Panc1 (cell line): ENCODE measurements at regions not wholly inside any gene's neighbourhood (a gene's known extent, or its start where the extent isn't known, plus 50 kb on each side); places are given as distances from the start of the nearest gene placed in this dataset.

ENCODE experiments used
- ATAC-seq: fragments of 200-7000 bp; cut with Tn5 transposase; 2 replicates; pipeline ENCODE4 v1.9.1; 2020; ENCODE audit warnings: mild to moderate bottlenecking, moderate library complexity
- BruUV-seq: library from RNA; stranded (reverse); fragments of 400-500 nt; replicated peaks from 2 replicates; lab custom pipeline; 2021; lab: Mats Ljungman, UMichigan
- CTCF ChIA-PET: fragments of 300-600 bp; sonication (Branson Sonifier 250); formaldehyde crosslinking; loops from one replicate; lab custom pipeline; 2022; ENCODE audit warnings: antibody characterized with exemption; lab: Charles Lee
- POLR2A ChIA-PET: fragments of 300-600 bp; sonication (Branson Sonifier 250); formaldehyde crosslinking; loops from one replicate; lab custom pipeline; 2022; ENCODE audit warnings: antibody characterized with exemption; lab: Charles Lee
- DNase-seq: peaks from one replicate; pipeline ENCODE4 v3.0.0-alpha.2; 2010; ENCODE audit warnings: low read depth, low spot score
- H3K27ac ChIP-seq: 2 replicates; pipeline ENCODE4 v1.5.1; 2011; ENCODE audit warnings: mild to moderate bottlenecking, low read length, inconsistent platforms
- H3K27me3 ChIP-seq: fragments of 200-500 bp; sonication (Bioruptor generic); 2 replicates; pipeline ENCODE4 v1.6.0; 2014; ENCODE audit warnings: low read length, inconsistent platforms; ENCODE audit not compliant: control insufficient read depth, insufficient read depth
- H3K36me3 ChIP-seq: fragments of 200-500 bp; sonication (Bioruptor generic); 2 replicates; pipeline ENCODE4 v1.5.1; 2014; ENCODE audit warnings: inconsistent platforms, mild to moderate bottlenecking, low read length, moderate library complexity; ENCODE audit not compliant: control insufficient read depth, insufficient read depth
- H3K4me1 ChIP-seq: 2 replicates; pipeline ENCODE4 v1.5.1; 2011; ENCODE audit warnings: inconsistent platforms, mild to moderate bottlenecking, low read length, moderate library complexity; ENCODE audit not compliant: control insufficient read depth, insufficient read depth
- H3K4me3 ChIP-seq, 2 experiments: 2 replicates each; pipeline ENCODE4 v1.5.1; 2011 to 2012; ENCODE audit warnings: low read depth in 2 of 2, low read length in 2 of 2, mild to moderate bottlenecking in 2 of 2, inconsistent platforms in 1 of 2, moderate library complexity in 1 of 2
- H3K9me3 ChIP-seq: fragments of 200-500 bp; sonication (Bioruptor generic); 2 replicates; pipeline ENCODE4 v1.5.1; 2014; ENCODE audit warnings: low read depth, mild to moderate bottlenecking, inconsistent platforms, low read length, moderate library complexity; ENCODE audit not compliant: control insufficient read depth, insufficient read depth
- CTCF ChIP-seq: fragments of 450-650 bp; IDR thresholded peaks from 2 replicates; pipeline ENCODE4 v1.5.1; 2017; ENCODE audit warnings: mild to moderate bottlenecking
- POLR2AphosphoS5 ChIP-seq: IDR thresholded peaks from 2 replicates; pipeline ENCODE4 v1.6.1; 2012; ENCODE audit warnings: mild to moderate bottlenecking, low read depth, low read length, moderate library complexity
- REST ChIP-seq, 2 experiments: IDR thresholded peaks; 2 replicates each; pipeline ENCODE4 v1.6.1; 2011 to 2012; ENCODE audit warnings: low read depth in 2 of 2, control low read depth in 1 of 2, low read length in 1 of 2, mild to moderate bottlenecking in 1 of 2, moderate library complexity in 1 of 2; ENCODE audit not compliant: insufficient read depth in 1 of 2
- SIN3A ChIP-seq: IDR thresholded peaks from 2 replicates; pipeline ENCODE4 v1.6.1; 2012; ENCODE audit warnings: low read depth, mild to moderate bottlenecking, low read length, moderate library complexity, borderline replicate concordance; ENCODE audit not compliant: insufficient read depth
- TCF7L2 ChIP-seq: IDR thresholded peaks from 2 replicates; pipeline ENCODE4 v1.6.1; 2011; ENCODE audit warnings: mild to moderate bottlenecking, low read depth, low read length, inconsistent platforms
- in situ Hi-C: cut with HindIII; loops from 2 replicates; pipeline ENCODE4 v1.10.0; 2016; ENCODE audit warnings: low sequenced_read_pairs, low pct_unique_long_range_greater_than_20kb
- intact Hi-C: fragments of 100-400 bp; cut with micrococcal nuclease; formaldehyde crosslinking; loops from one replicate; pipeline ENCODE4 v1.10.0; 2022; ENCODE audit not compliant: unreplicated experiment

GRCh38 chr4:129355516-129355915, 259.6 kb downstream of the C4orf33 start:
- ChIA-PET CTCF (no interaction called here), POLR2A (no interaction called here)
- in situ Hi-C loops, result no loop called here
- H3K9me3 ChIP-seq, result no peaks in the 10 kb centered on the region
- no peak overlapping the region for H3K4me3 ChIP-seq
- no peaks in the 10 kb centered on the region for H3K4me1 ChIP-seq
- DNase-seq (no peak), ATAC-seq (no peak)
- H3K27ac ChIP-seq, result no peak overlapping the region
- no TSS peak for BruUV-seq
- intact Hi-C loops, result no loop called here
- no peaks in the 10 kb centered on the region for H3K36me3 ChIP-seq
- TF ChIP-seq TCF7L2, result no peak
- no peak for TF ChIP-seq REST (IDR thresholded peaks at IDR 0.05; ENCODE audit: insufficient read depth in 1 of 2, low read depth in 2 of 2, low read length in 1 of 2)
- no peak for TF ChIP-seq SIN3A
- no peaks in the 10 kb centered on the region for H3K27me3 ChIP-seq

GRCh38 chr4:129358571-129358970, 262.6 kb downstream of the C4orf33 start:
- CTCF ChIA-PET, result no interaction called here
- in situ Hi-C loops (no loop called here), intact Hi-C loops (no loop called here)
- Histone ChIP-seq H3K27ac (no peak overlapping the region), H3K4me3 (no peak overlapping the region), H3K36me3 (no peaks in the 10 kb centered on the region), H3K4me1 (no peaks in the 10 kb centered on the region), H3K27me3 (no peaks in the 10 kb centered on the region), H3K9me3 (no peaks in the 10 kb centered on the region)
- POLR2A ChIA-PET, result no interaction called here
- BruUV-seq, result no TSS peak
- no peak for ATAC-seq
- no peak for DNase-seq
- TF ChIP-seq REST (IDR thresholded peaks at IDR 0.05; ENCODE audit: insufficient read depth in 1 of 2, low read depth in 2 of 2, low read length in 1 of 2), result no peak
- no peak for TF ChIP-seq POLR2AphosphoS5
- no peak for TF ChIP-seq SIN3A
- TF ChIP-seq CTCF, result no peak
- TF ChIP-seq TCF7L2, result no peak
